Right atrium auricular region (tissue), 2 donors: ENCODE measurements at regions not wholly inside any gene's neighbourhood (a gene's known extent, or its start where the extent isn't known, plus 50 kb on each side); places are given as distances from the start of the nearest gene placed in this dataset.

Source experiments
- DNase-seq: peaks from one replicate; pipeline ENCODE4 v3.0.0-alpha.2; 2019; ENCODE audit warnings: low spot score
- H3K27ac ChIP-seq, 2 donors: fragments of 200-600 bp; sonication (generic); 1 replicate in 1 of 2; 2 replicates in 1 of 2; pipeline ENCODE4 v1.5.1; 2016 to 2019
- H3K27me3 ChIP-seq, 2 donors: fragments of 200-600 bp; sonication (generic); one replicate each; pipeline versions ENCODE4 v1.5.1 to v1.6.0; 2017 to 2019
- H3K36me3 ChIP-seq: fragments of 200-600 bp; sonication (generic); one replicate; pipeline ENCODE4 v1.5.1; 2016
- H3K4me1 ChIP-seq, 2 donors: fragments of 200-600 bp; sonication (generic); one replicate each; pipeline versions ENCODE4 v1.5.1 to v1.6.0; 2017 to 2019
- H3K4me3 ChIP-seq, 2 donors: fragments of 200-600 bp; sonication (generic); 1 replicate in 1 of 2; 2 replicates in 1 of 2; pipeline ENCODE4 v1.5.1; 2017 to 2019; ENCODE audit warnings: mild to moderate bottlenecking in 1 of 2, moderate library complexity in 1 of 2
- H3K9me3 ChIP-seq, 2 donors: fragments of 200-600 bp; sonication (generic); one replicate each; pipeline ENCODE4 v1.5.1; 2019
- CTCF ChIP-seq, 2 donors: fragments of 200-600 bp; sonication (generic); IDR thresholded peaks; one replicate each; pipeline ENCODE4 v1.5.1; 2019; ENCODE audit warnings: antibody characterized with exemption in 2 of 2

GRCh38 chr9:36759141-36759540, 186.4 kb downstream of the MELK start:
- Histone ChIP-seq H3K4me1 (no peaks in the 10 kb centered on the region), H3K4me3 (no peak overlapping the region), H3K27me3 (peaks cover 0 to 5% of the 10 kb centered on the region in 2 donors), H3K9me3 (no peaks in the 10 kb centered on the region), H3K36me3 (no peaks in the 10 kb centered on the region), H3K27ac (no peak overlapping the region)
- no peak for DNase-seq
- no peak for TF ChIP-seq CTCF (IDR thresholded peaks at IDR 0.05)

GRCh38 chr9:36759976-36760375, 187.3 kb downstream of the MELK start:
- no peaks in the 10 kb centered on the region for H3K4me1 ChIP-seq
- H3K27ac ChIP-seq, result no peak overlapping the region
- H3K27me3 ChIP-seq, result peaks cover 0 to 5% of the 10 kb centered on the region in 2 donors
- no peaks in the 10 kb centered on the region for H3K9me3 ChIP-seq
- no peak for DNase-seq
- no peak for TF ChIP-seq CTCF (IDR thresholded peaks at IDR 0.05)
- H3K36me3 ChIP-seq, result no peaks in the 10 kb centered on the region
- no peak overlapping the region for H3K4me3 ChIP-seq

- TF ChIP-seq CTCF (IDR thresholded peaks at IDR 0.05), result no peak
- no peaks in the 10 kb centered on the region for H3K9me3 ChIP-seq
- H3K4me1 ChIP-seq, result no peaks in the 10 kb centered on the region
- no peaks in the 10 kb centered on the region for H3K36me3 ChIP-seq
- no peak for DNase-seq
- H3K27me3 ChIP-seq, result peaks cover 0 to 5% of the 10 kb centered on the region in 2 donors
- no peak overlapping the region for H3K27ac ChIP-seq
- no peak overlapping the region for H3K4me3 ChIP-seq
These were observed 188.1 kb downstream of the MELK start for GRCh38 chr9:36760667-36761420.

GRCh38 chr9:36762958-36763357, 190.3 kb downstream of the MELK start:
- no peak overlapping the region for H3K27ac ChIP-seq
- peaks cover 0 to 5% of the 10 kb centered on the region in 2 donors for H3K27me3 ChIP-seq
- H3K36me3 ChIP-seq, result no peaks in the 10 kb centered on the region
- H3K4me3 ChIP-seq, result no peak overlapping the region
- no peaks in the 10 kb centered on the region for H3K4me1 ChIP-seq
- no peak for DNase-seq
- no peak for TF ChIP-seq CTCF (IDR thresholded peaks at IDR 0.05)
- H3K9me3 ChIP-seq, result no peaks in the 10 kb centered on the region

GRCh38 chr9:36763778-36764177, 191.1 kb downstream of the MELK start:
- Histone ChIP-seq H3K9me3 (no peaks in the 10 kb centered on the region), H3K27me3 (peaks cover 0 to 5% of the 10 kb centered on the region in 2 donors), H3K27ac (no peak overlapping the region), H3K36me3 (no peaks in the 10 kb centered on the region), H3K4me1 (no peaks in the 10 kb centered on the region), H3K4me3 (no peak overlapping the region)
- no peak for DNase-seq
- TF ChIP-seq CTCF (IDR thresholded peaks at IDR 0.05), result no peak
